GM12891 (cell line): ENCODE measurements at regions not wholly inside any gene's neighbourhood (a gene's known extent, or its start where the extent isn't known, plus 50 kb on each side); places are given as distances from the start of the nearest gene placed in this dataset.

Source experiments
- PAX5 ChIP-seq: IDR thresholded peaks from 2 replicates; pipeline ENCODE4 v1.6.1; 2011; ENCODE audit warnings: low read length, moderate library complexity, mild to moderate bottlenecking; ENCODE audit not compliant: insufficient read depth, severe bottlenecking
- POLR2A ChIP-seq: IDR thresholded peaks from 2 replicates; pipeline ENCODE4 v1.6.1; 2011; ENCODE audit warnings: low read depth, low read length, control low read depth
- POLR2AphosphoS5 ChIP-seq: IDR thresholded peaks from 2 replicates; pipeline ENCODE4 v1.6.1; 2011; ENCODE audit warnings: low read depth, low read length, control low read depth
- POU2F2 ChIP-seq: IDR thresholded peaks from 2 replicates; pipeline ENCODE4 v1.6.1; 2011; ENCODE audit warnings: low read depth, mild to moderate bottlenecking, control low read depth, low read length, moderate library complexity
- SPI1 ChIP-seq: IDR thresholded peaks from 2 replicates; pipeline ENCODE4 v1.6.1; 2011; ENCODE audit warnings: low read depth, low read length, control low read depth
- TAF1 ChIP-seq: IDR thresholded peaks from 2 replicates; pipeline ENCODE4 v1.6.1; 2011; ENCODE audit warnings: low read depth, low read length, control low read depth

GRCh38 chr2:144201126-144201525 lies 318.8 kb downstream of the ZEB2 start:
- TF ChIP-seq POLR2AphosphoS5 (no peak), POLR2A (no peak), TAF1 (no peak), SPI1 (no peak), PAX5 (no peak), POU2F2 (no peak)
